ENCODE measurements at regions not wholly inside any gene's neighbourhood (a gene's known extent, or its start where the extent isn't known, plus 50 kb on each side); places are given as distances from the start of the nearest gene placed in this dataset.

GRCh38 chr5:173455599-173455957 is 127.4 kb upstream of the STC2 start:
- Histone ChIP-seq H3K27ac (ENCODE audit: low read depth in 2 of 2, low read length in 1 of 2) (peak overlapping the region in 1 of 2 experiments; percentile 95; a peak in 2 of 4 replicates), H3K9ac (no peak overlapping the region), H4K20me1 (ENCODE audit: insufficient read depth) (no peaks in the 10 kb centered on the region), H3F3A (replicated peaks; ENCODE audit: insufficient read depth) (peaks cover 21% of the 10 kb centered on the region), H2AFZ (ENCODE audit: low read depth) (no peak overlapping the region), H3K36me3 (replicated peaks in 1 of 2; ENCODE audit: control insufficient read depth in 1 of 2, insufficient read depth in 2 of 2, low read length in 1 of 2) (no peaks in the 10 kb centered on the region), H3K27me3 (ENCODE audit: insufficient read depth) (no peaks in the 10 kb centered on the region), H3K79me2 (ENCODE audit: insufficient read depth) (no peaks in the 10 kb centered on the region), H3K4me3 (ENCODE audit: low read depth in 2 of 2, low read length in 1 of 2) (no peak overlapping the region), H3K4me2 (no peak overlapping the region), H3K4me1 (ENCODE audit: control insufficient read depth in 1 of 2, insufficient read depth in 2 of 2, low read depth in 1 of 2, low read length in 1 of 2) (0 out of 4 replicates have a peak, but pooled peaks cover 0 to 5% of the 10 kb centered on the region in 2 experiments), H3K9me2 (no peaks in the 10 kb centered on the region), H3K9me3 (no peaks in the 10 kb centered on the region)
- ChIA-PET POLR2A (no interaction called here), CTCF (interaction anchor here (2.0 kb wide), 1 partner anchor 117 kb away, joined by 4 read pairs; no protein-coding TSS in a partner anchor)
- no peak for DNase-seq
- 40% methylated on average over 4 of the region's 4 CpGs for WGBS (ENCODE audit: low lambda C conversion rate)
- TF ChIP-seq RFX5 (IDR thresholded peaks at IDR 0.05; ENCODE audit: low read length) (no peak), MXI1 (IDR thresholded peaks at IDR 0.05; ENCODE audit: low read depth, low read length) (no peak), SIN3A (IDR thresholded peaks at IDR 0.05; ENCODE audit: borderline replicate concordance, low read depth, low read length) (no peak), NFIC (IDR thresholded peaks at IDR 0.05; ENCODE audit: borderline replicate concordance) (no peak), EZH2phosphoT487 (IDR thresholded peaks at IDR 0.05; ENCODE audit: borderline replicate concordance, low read depth) (no peak), NRF1 (IDR thresholded peaks at IDR 0.05; ENCODE audit: low read depth, low read length) (no peak), RAD21 (IDR thresholded peaks at IDR 0.05; ENCODE audit: low read length) (no peak), FOXJ3 (CRISPR knock-in tag; IDR thresholded peaks at IDR 0.05) (no peak), GABPA (IDR thresholded peaks at IDR 0.05; ENCODE audit: low read depth) (no peak), PBX3 (IDR thresholded peaks at IDR 0.05) (no peak), GATA2 (CRISPR knock-in tag; IDR thresholded peaks at IDR 0.05) (no peak), EP300 (IDR thresholded peaks at IDR 0.05; ENCODE audit: borderline replicate concordance in 1 of 2, low read depth in 1 of 2, low read length in 1 of 2) (no peak), TCF12 (IDR thresholded peaks at IDR 0.05) (no peak), USF2 (IDR thresholded peaks at IDR 0.05; ENCODE audit: borderline replicate concordance, low read depth, low read length) (no peak)

GRCh38 chr5:173454736-173455598 is 126.8 kb upstream of the STC2 start:
- POLR2A ChIA-PET = no interaction called here
- WGBS (ENCODE audit: low lambda C conversion rate) = 15% methylated on average over 10 of the region's 10 CpGs
- Histone ChIP-seq H3K27me3 (ENCODE audit: insufficient read depth) (no peaks in the 10 kb centered on the region), H3K9me2 (no peaks in the 10 kb centered on the region), H3F3A (replicated peaks; ENCODE audit: insufficient read depth) (peaks cover 21% of the 10 kb centered on the region), H3K4me3 (ENCODE audit: low read depth in 2 of 2, low read length in 1 of 2) (no peak overlapping the region), H3K9ac (peak overlapping the region; percentile 59; the same call in 1 of the 2 replicates), H4K20me1 (ENCODE audit: insufficient read depth) (no peaks in the 10 kb centered on the region), H3K9me3 (no peaks in the 10 kb centered on the region), H2AFZ (ENCODE audit: low read depth) (peak overlapping the region; percentile 44; the same call in 1 of the 2 replicates), H3K79me2 (ENCODE audit: insufficient read depth) (no peaks in the 10 kb centered on the region), H3K4me2 (no peak overlapping the region), H3K4me1 (ENCODE audit: control insufficient read depth in 1 of 2, insufficient read depth in 2 of 2, low read depth in 1 of 2, low read length in 1 of 2) (0 out of 4 replicates have a peak, but pooled peaks cover 0 to 5% of the 10 kb centered on the region in 2 experiments), H3K27ac (ENCODE audit: low read depth in 2 of 2, low read length in 1 of 2) (peak overlapping the region in 1 of 2 experiments; percentile 95; a peak in 2 of 4 replicates), H3K36me3 (replicated peaks in 1 of 2; ENCODE audit: control insufficient read depth in 1 of 2, insufficient read depth in 2 of 2, low read length in 1 of 2) (no peaks in the 10 kb centered on the region)
- no peak for DNase-seq
- CTCF ChIA-PET = interaction anchor here (2.0 kb wide), 1 partner anchor 118 kb away, joined by 4 read pairs; no protein-coding TSS in a partner anchor
- TF ChIP-seq EP300 (IDR thresholded peaks at IDR 0.05; ENCODE audit: borderline replicate concordance in 1 of 2, low read depth in 1 of 2, low read length in 1 of 2) (peak in 1 of 2 experiments; percentile 82; a peak in 1 of 4 replicates), RAD21 (IDR thresholded peaks at IDR 0.05; ENCODE audit: low read length) (no peak), FOXJ3 (CRISPR knock-in tag; IDR thresholded peaks at IDR 0.05) (no peak), JUND (IDR thresholded peaks at IDR 0.05) (peak; percentile 97), NFIC (IDR thresholded peaks at IDR 0.05; ENCODE audit: borderline replicate concordance) (peak; percentile 76), ZBTB33 (IDR thresholded peaks at IDR 0.05; ENCODE audit: borderline replicate concordance, low read depth) (peak; percentile 72), ELF1 (IDR thresholded peaks at IDR 0.05) (no peak), RCOR1 (IDR thresholded peaks at IDR 0.05; ENCODE audit: low read length) (no peak), TEAD4 (IDR thresholded peaks at IDR 0.05; ENCODE audit: borderline replicate concordance, insufficient read depth) (peak; percentile 81), USF1 (IDR thresholded peaks at IDR 0.05; ENCODE audit: borderline replicate concordance, low read depth) (peak; percentile 64; the same call in 1 of the 2 replicates), GATA2 (CRISPR knock-in tag; IDR thresholded peaks at IDR 0.05) (no peak), NRF1 (IDR thresholded peaks at IDR 0.05; ENCODE audit: low read depth, low read length) (no peak)
